ENCODE measurements at regions not wholly inside any gene's neighbourhood (a gene's known extent, or its start where the extent isn't known, plus 50 kb on each side); places are given as distances from the start of the nearest gene placed in this dataset.
"Not testable (repeated sequence)": the region's sequence is repeated elsewhere in the genome, so short reads cannot be mapped to it uniquely, and the experiment has no call there.

DNA sequence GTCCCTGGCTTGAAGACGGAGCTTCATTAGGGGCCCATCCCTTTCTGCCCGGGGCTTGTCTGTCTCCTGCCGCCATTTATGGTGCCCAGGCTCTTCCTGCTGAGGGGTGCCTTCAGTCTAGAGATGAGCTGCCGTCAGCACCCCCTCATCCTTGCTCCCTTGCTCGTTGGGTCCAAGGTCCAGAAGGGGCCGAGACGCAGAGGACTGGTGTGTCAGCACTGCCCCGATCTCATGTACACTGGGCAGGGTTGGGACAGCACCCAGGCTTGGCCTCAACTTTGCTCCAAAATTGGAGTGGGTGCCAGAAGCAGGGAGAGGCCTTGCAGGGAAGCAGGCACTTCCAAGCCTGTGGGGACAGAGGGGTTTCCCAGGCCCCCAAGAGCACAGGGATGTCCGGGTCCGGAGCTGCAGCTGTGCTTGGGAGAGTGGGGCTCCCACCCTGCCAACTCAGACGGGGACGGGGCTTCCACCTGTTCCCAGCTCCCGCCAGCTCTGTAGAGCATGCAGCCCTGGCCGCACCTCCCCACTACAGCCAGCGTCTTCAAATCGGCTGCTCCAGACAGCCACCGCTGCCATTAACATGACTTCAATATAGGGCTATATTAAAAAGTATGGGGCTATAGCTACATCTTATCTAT lies 488.8 kb downstream of the TENT5A start:
- Histone ChIP-seq H3K27me3 (ENCODE audit: insufficient read depth, low read length) (no peaks in the 10 kb centered on the region), H3K9ac (ENCODE audit: low read depth, low read length) (no peak overlapping the region), H3K36me3 (ENCODE audit: insufficient read depth, low read depth, low read length) (no peaks in the 10 kb centered on the region), H3K27ac (ENCODE audit: low read length) (no peak overlapping the region), H3K4me3 (ENCODE audit: low read length) (no peak overlapping the region), H3K4me1 (ENCODE audit: insufficient read depth, low read length) (no peaks in the 10 kb centered on the region), H3K9me3 (ENCODE audit: insufficient read depth, low read depth, low read length) (no peaks in the 10 kb centered on the region)

DNA sequence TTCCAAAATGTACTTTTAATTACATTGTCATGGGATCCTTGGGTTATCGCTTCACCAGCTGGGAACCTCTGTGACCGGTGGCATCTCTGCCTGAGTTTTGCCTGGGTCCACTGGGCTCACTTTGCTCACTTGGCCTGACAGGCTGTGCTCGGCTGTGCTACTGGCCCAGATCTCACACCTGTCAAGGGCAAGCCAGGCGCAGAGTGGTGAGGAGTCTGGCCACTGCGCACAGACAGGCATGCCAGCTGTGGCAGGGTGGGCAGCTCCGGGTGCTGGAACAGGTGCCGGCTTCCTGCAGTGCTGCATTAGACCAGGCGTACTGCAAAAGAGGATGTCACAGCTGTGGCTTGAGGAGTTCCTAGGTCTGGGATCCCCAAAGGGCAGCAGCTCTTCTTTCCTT lies 489.8 kb downstream of the TENT5A start:
- H3K9me3 ChIP-seq (ENCODE audit: insufficient read depth, low read depth, low read length): no peaks in the 10 kb centered on the region
- no peak overlapping the region for H3K9ac ChIP-seq (ENCODE audit: low read depth, low read length)
- no peaks in the 10 kb centered on the region for H3K4me1 ChIP-seq (ENCODE audit: insufficient read depth, low read length)
- H3K27ac ChIP-seq (ENCODE audit: low read length): no peak overlapping the region
- H3K27me3 ChIP-seq (ENCODE audit: insufficient read depth, low read length): no peaks in the 10 kb centered on the region
- H3K4me3 ChIP-seq (ENCODE audit: low read length): no peak overlapping the region
- H3K36me3 ChIP-seq (ENCODE audit: insufficient read depth, low read depth, low read length): no peaks in the 10 kb centered on the region

- not testable (repeated sequence) for H3K27me3 ChIP-seq (ENCODE audit: insufficient read depth, low read length); H3K4me3 ChIP-seq (ENCODE audit: low read length); H3K9me3 ChIP-seq (ENCODE audit: insufficient read depth, low read depth, low read length); H3K9ac ChIP-seq (ENCODE audit: low read depth, low read length); H3K4me1 ChIP-seq (ENCODE audit: insufficient read depth, low read length); H3K27ac ChIP-seq (ENCODE audit: low read length); H3K36me3 ChIP-seq (ENCODE audit: insufficient read depth, low read depth, low read length)
Measured at GRCh38 chr6:81256223-81256622, 496.3 kb downstream of the TENT5A start.

GRCh38 chr6:81253821-81254220 lies 498.7 kb downstream of the TENT5A start:
- H3K9ac ChIP-seq (ENCODE audit: low read depth, low read length): no peak overlapping the region
- H3K27me3 ChIP-seq (ENCODE audit: insufficient read depth, low read length): no peaks in the 10 kb centered on the region
- H3K27ac ChIP-seq (ENCODE audit: low read length): no peak overlapping the region
- H3K4me3 ChIP-seq (ENCODE audit: low read length): no peak overlapping the region
- peaks cover 5% of the 10 kb centered on the region; the same call in 1 of the 2 replicates for H3K9me3 ChIP-seq (ENCODE audit: insufficient read depth, low read depth, low read length)
- H3K36me3 ChIP-seq (ENCODE audit: insufficient read depth, low read depth, low read length): no peaks in the 10 kb centered on the region
- H3K4me1 ChIP-seq (ENCODE audit: insufficient read depth, low read length): no peaks in the 10 kb centered on the region

DNA sequence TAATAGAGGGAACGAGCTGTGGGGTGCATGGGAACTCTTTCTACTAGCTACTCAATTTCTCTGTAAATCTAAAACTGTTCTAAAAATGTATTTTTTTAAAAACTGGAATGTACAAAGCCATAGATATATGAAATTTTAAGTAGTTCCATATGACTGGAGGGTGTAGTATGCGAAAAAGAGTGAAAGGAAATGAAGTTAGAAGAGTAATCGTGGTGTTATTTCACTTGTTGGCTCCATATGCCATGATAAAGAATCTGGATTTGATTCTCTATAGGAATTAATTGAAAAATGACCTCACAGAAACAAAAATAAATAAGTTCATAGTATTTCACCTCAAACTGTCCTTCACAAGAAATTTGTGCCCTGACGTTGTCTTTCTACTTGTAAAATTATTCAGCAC lies 500.2 kb downstream of the TENT5A start:
- Histone ChIP-seq H3K27ac (ENCODE audit: low read length) (no peak overlapping the region), H3K27me3 (ENCODE audit: insufficient read depth, low read length) (no peaks in the 10 kb centered on the region), H3K9ac (ENCODE audit: low read depth, low read length) (no peak overlapping the region), H3K4me1 (ENCODE audit: insufficient read depth, low read length) (no peaks in the 10 kb centered on the region), H3K9me3 (ENCODE audit: insufficient read depth, low read depth, low read length) (peaks cover 5% of the 10 kb centered on the region; the same call in 1 of the 2 replicates), H3K4me3 (ENCODE audit: low read length) (no peak overlapping the region), H3K36me3 (ENCODE audit: insufficient read depth, low read depth, low read length) (no peaks in the 10 kb centered on the region)

- Histone ChIP-seq H3K27ac (ENCODE audit: low read length) (no peak overlapping the region), H3K9ac (ENCODE audit: low read depth, low read length) (no peak overlapping the region), H3K9me3 (ENCODE audit: insufficient read depth, low read depth, low read length) (peaks cover 5% of the 10 kb centered on the region; the same call in 1 of the 2 replicates), H3K4me1 (ENCODE audit: insufficient read depth, low read length) (no peaks in the 10 kb centered on the region), H3K4me3 (ENCODE audit: low read length) (no peak overlapping the region), H3K27me3 (ENCODE audit: insufficient read depth, low read length) (no peaks in the 10 kb centered on the region), H3K36me3 (ENCODE audit: insufficient read depth, low read depth, low read length) (no peaks in the 10 kb centered on the region)
Measured at GRCh38 chr6:81246200-81246599, 506.3 kb downstream of the TENT5A start.

DNA sequence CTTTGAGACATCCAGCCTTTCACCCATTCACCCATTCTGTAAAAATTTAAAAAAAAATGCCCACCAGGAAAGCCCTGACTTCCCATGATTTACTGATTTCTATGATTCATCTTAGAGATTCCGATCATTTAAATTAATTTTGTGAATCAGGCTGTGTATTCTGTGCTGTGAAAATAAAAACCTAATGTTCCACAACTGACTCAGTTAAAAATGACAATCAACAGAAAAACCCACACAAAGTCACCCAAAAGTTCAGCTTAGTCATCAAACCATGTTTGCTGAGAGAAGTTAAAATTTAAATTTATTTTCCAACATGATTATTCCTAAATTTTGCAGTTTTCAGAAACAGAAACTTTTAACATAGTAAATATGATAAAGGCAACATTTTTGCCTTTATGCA lies 509.9 kb downstream of the TENT5A start:
- no peak overlapping the region for H3K27ac ChIP-seq (ENCODE audit: low read length)
- H3K36me3 ChIP-seq (ENCODE audit: insufficient read depth, low read depth, low read length): no peaks in the 10 kb centered on the region

DNA sequence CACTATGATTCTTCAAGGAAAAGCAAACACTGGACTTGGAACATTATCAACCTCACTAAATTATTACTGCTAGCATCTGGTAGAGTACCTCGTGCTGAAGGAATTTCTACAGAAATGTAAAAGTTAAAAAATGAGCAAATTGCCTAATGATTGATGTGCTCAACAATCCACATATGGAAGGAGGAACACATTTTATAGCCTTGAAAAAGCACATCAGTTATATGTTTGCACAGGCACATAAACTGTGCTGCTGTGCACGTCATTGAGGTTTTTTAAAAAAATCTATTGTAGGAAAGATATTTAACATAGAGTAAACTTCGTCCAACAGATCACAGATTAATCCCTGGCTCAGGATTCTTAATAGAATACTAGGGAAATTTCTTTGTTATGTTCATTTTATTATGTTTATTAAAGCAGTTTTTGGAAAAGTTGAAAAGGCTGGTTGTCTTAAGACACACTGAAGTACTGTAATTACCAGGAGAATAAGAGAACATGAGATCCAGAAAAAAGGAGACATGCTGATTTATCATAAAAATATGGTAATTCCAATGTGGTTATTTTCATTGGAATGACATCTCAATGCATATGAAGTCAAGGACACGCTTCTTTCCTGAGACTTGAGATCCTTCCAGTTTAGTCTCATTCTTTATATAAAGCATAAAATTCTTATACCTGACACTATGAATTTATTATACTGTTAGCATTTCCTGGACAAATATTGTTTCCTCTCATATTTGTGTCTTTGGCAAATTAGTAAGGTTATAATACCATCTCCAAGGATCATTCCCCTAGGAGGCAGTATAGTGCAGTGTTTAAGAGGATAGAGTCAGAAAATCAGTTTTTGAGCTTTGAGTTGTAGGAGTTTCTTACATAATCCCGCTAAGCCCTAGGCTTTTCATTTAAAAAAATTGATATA lies 511.1 kb downstream of the TENT5A start:
- Histone ChIP-seq H3K9ac (ENCODE audit: low read depth, low read length) (no peak overlapping the region), H3K4me3 (ENCODE audit: low read length) (no peak overlapping the region), H3K9me3 (ENCODE audit: insufficient read depth, low read depth, low read length) (no peaks in the 10 kb centered on the region), H3K27ac (ENCODE audit: low read length) (no peak overlapping the region), H3K36me3 (ENCODE audit: insufficient read depth, low read depth, low read length) (no peaks in the 10 kb centered on the region), H3K4me1 (ENCODE audit: insufficient read depth, low read length) (no peaks in the 10 kb centered on the region), H3K27me3 (ENCODE audit: insufficient read depth, low read length) (no peaks in the 10 kb centered on the region)

More for the DNA sequence above, 509.9 kb downstream of the TENT5A start:
- H3K4me1 ChIP-seq (ENCODE audit: insufficient read depth, low read length): no peaks in the 10 kb centered on the region
- H3K9me3 ChIP-seq (ENCODE audit: insufficient read depth, low read depth, low read length): no peaks in the 10 kb centered on the region
- H3K9ac ChIP-seq (ENCODE audit: low read depth, low read length): no peak overlapping the region
- no peak overlapping the region for H3K4me3 ChIP-seq (ENCODE audit: low read length)
- H3K27me3 ChIP-seq (ENCODE audit: insufficient read depth, low read length): no peaks in the 10 kb centered on the region

DNA sequence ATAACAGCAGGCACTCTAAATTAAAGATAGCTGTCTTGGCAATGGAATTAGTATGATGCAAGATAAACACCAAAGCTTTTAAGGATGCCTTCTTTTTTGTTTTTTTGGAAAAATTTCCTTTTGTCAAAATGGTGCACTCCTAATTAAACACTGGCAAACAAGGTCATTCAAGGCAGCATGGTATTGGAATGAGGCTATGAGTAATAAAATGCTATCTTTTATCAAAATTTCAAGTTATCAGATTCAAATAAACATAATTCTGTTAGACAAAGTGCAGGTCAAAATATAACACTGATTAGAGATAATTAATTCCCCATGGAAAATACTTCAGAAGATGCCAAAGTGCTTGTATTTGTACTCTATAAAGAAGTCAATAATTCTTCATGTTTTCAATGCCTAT lies 514.1 kb downstream of the TENT5A start:
- Histone ChIP-seq H3K9ac (ENCODE audit: low read depth, low read length) (no peak overlapping the region), H3K36me3 (ENCODE audit: insufficient read depth, low read depth, low read length) (no peaks in the 10 kb centered on the region), H3K9me3 (ENCODE audit: insufficient read depth, low read depth, low read length) (no peaks in the 10 kb centered on the region), H3K4me3 (ENCODE audit: low read length) (no peak overlapping the region), H3K4me1 (ENCODE audit: insufficient read depth, low read length) (no peaks in the 10 kb centered on the region), H3K27ac (ENCODE audit: low read length) (no peak overlapping the region), H3K27me3 (ENCODE audit: insufficient read depth, low read length) (no peaks in the 10 kb centered on the region)

GRCh38 chr6:81237226-81237625 lies 515.3 kb downstream of the TENT5A start:
- H3K27ac ChIP-seq (ENCODE audit: low read length): no peak overlapping the region
- H3K36me3 ChIP-seq (ENCODE audit: insufficient read depth, low read depth, low read length): no peaks in the 10 kb centered on the region
- no peaks in the 10 kb centered on the region for H3K4me1 ChIP-seq (ENCODE audit: insufficient read depth, low read length)
- H3K27me3 ChIP-seq (ENCODE audit: insufficient read depth, low read length): no peaks in the 10 kb centered on the region
- H3K4me3 ChIP-seq (ENCODE audit: low read length): no peak overlapping the region
- H3K9ac ChIP-seq (ENCODE audit: low read depth, low read length): no peak overlapping the region
- H3K9me3 ChIP-seq (ENCODE audit: insufficient read depth, low read depth, low read length): no peaks in the 10 kb centered on the region

- Histone ChIP-seq H3K27me3 (ENCODE audit: insufficient read depth, low read length) (no peaks in the 10 kb centered on the region), H3K9me3 (ENCODE audit: insufficient read depth, low read depth, low read length) (no peaks in the 10 kb centered on the region), H3K27ac (ENCODE audit: low read length) (no peak overlapping the region), H3K36me3 (ENCODE audit: insufficient read depth, low read depth, low read length) (no peaks in the 10 kb centered on the region), H3K4me1 (ENCODE audit: insufficient read depth, low read length) (no peaks in the 10 kb centered on the region), H3K4me3 (ENCODE audit: low read length) (no peak overlapping the region), H3K9ac (ENCODE audit: low read depth, low read length) (no peak overlapping the region)
Measured at GRCh38 chr6:81235512-81235911, 517.0 kb downstream of the TENT5A start.

GRCh38 chr6:81233990-81234389 lies 518.5 kb downstream of the TENT5A start:
- Histone ChIP-seq H3K9me3 (ENCODE audit: insufficient read depth, low read depth, low read length) (no peaks in the 10 kb centered on the region), H3K4me1 (ENCODE audit: insufficient read depth, low read length) (no peaks in the 10 kb centered on the region), H3K9ac (ENCODE audit: low read depth, low read length) (no peak overlapping the region), H3K36me3 (ENCODE audit: insufficient read depth, low read depth, low read length) (no peaks in the 10 kb centered on the region), H3K27ac (ENCODE audit: low read length) (no peak overlapping the region), H3K4me3 (ENCODE audit: low read length) (no peak overlapping the region), H3K27me3 (ENCODE audit: insufficient read depth, low read length) (no peaks in the 10 kb centered on the region)
